ENCODE measurements at regions not wholly inside any gene's neighbourhood (a gene's known extent, or its start where the extent isn't known, plus 50 kb on each side); places are given as distances from the start of the nearest gene placed in this dataset.

- DNase-seq (ENCODE audit: insufficient read length, low spot score), result no peak
- FAIRE-seq, result no peak
Observed at GRCh38 chr18:1982056-1982455, 589.2 kb downstream of the METTL4 start.

- no peak for FAIRE-seq
- no peak for DNase-seq (ENCODE audit: insufficient read length, low spot score)
Observed at GRCh38 chr18:1983746-1984515, 587.4 kb downstream of the METTL4 start.

GRCh38 chr18:1993866-1994265, 577.4 kb downstream of the METTL4 start:
- FAIRE-seq (no peak), DNase-seq (ENCODE audit: insufficient read length, low spot score) (no peak)

GRCh38 chr18:1994471-1994870, 576.8 kb downstream of the METTL4 start:
- DNase-seq (ENCODE audit: insufficient read length, low spot score), result no peak
- no peak for FAIRE-seq

- DNase-seq (ENCODE audit: insufficient read length, low spot score), result no peak
- FAIRE-seq, result no peak
Observed at GRCh38 chr18:1995041-1995612, 576.2 kb downstream of the METTL4 start.

GRCh38 chr18:1998121-1998520, 573.2 kb downstream of the METTL4 start:
- DNase-seq (ENCODE audit: insufficient read length, low spot score), result no peak
- no peak for FAIRE-seq

GRCh38 chr18:1999387-1999786, 571.9 kb downstream of the METTL4 start:
- DNase-seq (ENCODE audit: insufficient read length, low spot score), result no peak
- FAIRE-seq, result no peak

GRCh38 chr18:2002151-2002550, 569.2 kb downstream of the METTL4 start:
- DNase-seq (ENCODE audit: insufficient read length, low spot score), result no peak
- no peak for FAIRE-seq

GRCh38 chr18:2002604-2003003, 568.7 kb downstream of the METTL4 start:
- DNase-seq (ENCODE audit: insufficient read length, low spot score) (no peak), FAIRE-seq (no peak)

- FAIRE-seq (no peak), DNase-seq (ENCODE audit: insufficient read length, low spot score) (no peak)
Observed at GRCh38 chr18:2009942-2010697, 561.2 kb downstream of the METTL4 start.

- FAIRE-seq, result no peak
Observed at GRCh38 chr18:2027016-2027415, 544.3 kb downstream of the METTL4 start.

GRCh38 chr18:2027756-2028155, 543.5 kb downstream of the METTL4 start:
- no peak for FAIRE-seq
- no peak for DNase-seq (ENCODE audit: insufficient read length, low spot score)

More at GRCh38 chr18:2027016-2027415, 544.3 kb downstream of the METTL4 start:
- no peak for DNase-seq (ENCODE audit: insufficient read length, low spot score)

- FAIRE-seq (no peak), DNase-seq (ENCODE audit: insufficient read length, low spot score) (no peak)
Observed at GRCh38 chr18:2028986-2029385, 542.3 kb downstream of the METTL4 start.

- no peak for DNase-seq (ENCODE audit: insufficient read length, low spot score)
- FAIRE-seq, result no peak
Observed at GRCh38 chr18:2030647-2031046, 540.7 kb downstream of the METTL4 start.

- no peak for DNase-seq (ENCODE audit: insufficient read length, low spot score)
- no peak for FAIRE-seq
Observed at GRCh38 chr18:2032036-2032435, 539.3 kb downstream of the METTL4 start.

- DNase-seq (ENCODE audit: insufficient read length, low spot score) (no peak), FAIRE-seq (no peak)
Observed at GRCh38 chr18:2035056-2035455, 536.2 kb downstream of the METTL4 start.

- no peak for FAIRE-seq
- DNase-seq (ENCODE audit: insufficient read length, low spot score), result peak; percentile 6
Observed at GRCh38 chr18:2036086-2036485, 535.2 kb downstream of the METTL4 start.

- FAIRE-seq, result no peak
- no peak for DNase-seq (ENCODE audit: insufficient read length, low spot score)
Observed at GRCh38 chr18:2040279-2040678, 531.0 kb downstream of the METTL4 start.

GRCh38 chr18:2049986-2050385, 521.3 kb downstream of the METTL4 start:
- FAIRE-seq (no peak), DNase-seq (ENCODE audit: insufficient read length, low spot score) (no peak)

GRCh38 chr18:2050702-2051201, 520.6 kb downstream of the METTL4 start:
- FAIRE-seq (no peak), DNase-seq (ENCODE audit: insufficient read length, low spot score) (no peak)

GRCh38 chr18:2053490-2054089, 517.7 kb downstream of the METTL4 start:
- DNase-seq (ENCODE audit: insufficient read length, low spot score) (no peak), FAIRE-seq (no peak)
